ENCODE measurements at regions not wholly inside any gene's neighbourhood (a gene's known extent, or its start where the extent isn't known, plus 50 kb on each side); places are given as distances from the start of the nearest gene placed in this dataset.

DNA sequence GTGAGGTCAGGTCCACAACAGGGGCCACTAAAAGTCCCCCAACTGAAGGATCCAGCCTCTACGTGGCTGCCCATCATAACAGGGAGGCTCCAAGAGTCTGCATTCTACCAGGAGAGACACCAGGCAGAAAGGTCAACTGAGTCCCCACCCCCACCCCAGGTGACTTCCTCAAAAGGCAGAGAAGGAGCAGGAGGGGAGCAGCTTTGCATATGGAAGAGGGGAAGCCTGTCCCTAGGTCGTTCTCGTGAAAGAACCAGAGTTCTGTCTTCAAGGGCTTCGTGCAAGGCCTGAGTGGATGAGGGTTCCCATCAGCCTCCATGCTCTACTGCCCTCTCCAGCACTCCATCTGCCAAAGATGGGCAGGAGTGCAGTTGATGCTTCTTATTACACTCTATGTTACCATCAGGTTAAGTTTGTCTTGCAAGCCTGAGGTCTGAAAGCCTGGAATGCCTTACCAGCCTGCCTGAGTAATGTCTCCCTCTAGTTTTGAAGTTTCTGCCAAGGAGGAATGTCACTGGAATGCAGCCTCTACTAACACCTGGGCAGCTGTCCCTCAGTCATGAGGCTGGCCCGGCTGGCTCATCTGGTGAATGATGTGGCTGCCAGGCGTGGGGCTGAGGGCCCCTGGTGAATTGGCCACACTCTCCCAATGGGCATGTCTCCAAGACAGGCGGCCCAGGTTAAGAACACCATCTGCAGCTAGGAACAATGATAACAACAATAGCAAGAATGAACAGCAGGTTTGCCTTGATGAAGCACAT is 54.3 kb upstream of the SMNDC1 start:
- WGBS (ENCODE audit: insufficient coverage, low coverage, missing lambda C conversion rate): 2% methylated on average over 5 of the region's 7 CpGs
- H4K20me1 ChIP-seq (replicated peaks; ENCODE audit: control insufficient read depth, insufficient read depth, low read length): no peaks in the 10 kb centered on the region
- no peaks in the 10 kb centered on the region for H3K9me1 ChIP-seq (ENCODE audit: control insufficient read depth, insufficient read depth, low read length)
- ChIA-PET POLR2A (interaction anchor here (0.6 kb wide), 1 partner anchor 186 kb away, joined by 4 read pairs; no protein-coding TSS in a partner anchor), CTCF (ENCODE audit: low intra/inter-chr PET ratio) (no interaction called here)
- peaks cover 0 to 8% of the 10 kb centered on the region in 2 experiments; a peak in 3 of 5 replicates for H3K4me1 ChIP-seq (replicated peaks in 1 of 2; ENCODE audit: control insufficient read depth in 2 of 2, insufficient read depth in 2 of 2, low read length in 2 of 2)
- in situ Hi-C loops (cut with MboI) (no loop called here), intact Hi-C loops (cut with micrococcal nuclease) (loop anchor here (5.0 kb wide), 1 partner anchor 38 kb away; no protein-coding TSS in a partner anchor)
- peaks cover 2 to 52% of the 10 kb centered on the region in 2 experiments; a peak in 4 of 5 replicates for H3K27me3 ChIP-seq (ENCODE audit: control insufficient read depth in 2 of 2, insufficient read depth in 2 of 2, low read length in 2 of 2)
- no TSS peak for BruUV-seq (replicated peaks)
- no peak overlapping the region for H3K4me2 ChIP-seq (ENCODE audit: insufficient read depth, low read length)
- H3K9me3 ChIP-seq (replicated peaks; ENCODE audit: control insufficient read depth, insufficient read depth, low read depth, low read length): no peaks in the 10 kb centered on the region
- no peak overlapping the region for H3K4me3 ChIP-seq
- no peak for ATAC-seq
- TF ChIP-seq SIN3A (IDR thresholded peaks at IDR 0.05; ENCODE audit: borderline replicate concordance in 2 of 2, control insufficient read depth in 1 of 2, low read depth in 2 of 2, low read length in 2 of 2) (no peak), SPI1 (IDR thresholded peaks at IDR 0.05; ENCODE audit: borderline replicate concordance, low read depth, low read length) (peak; percentile 44; the same call in 1 of the 2 replicates)
- H2AFZ ChIP-seq (ENCODE audit: low read depth, low read length): no peak overlapping the region
- H3K79me2 ChIP-seq (ENCODE audit: control insufficient read depth, insufficient read depth, low read length): no peaks in the 10 kb centered on the region
- no peak for DNase-seq (ENCODE audit: extremely low read depth in 1 of 4, low spot score in 3 of 4)
- no peaks in the 10 kb centered on the region for H3K36me3 ChIP-seq (ENCODE audit: control insufficient read depth, insufficient read depth, low read length)
- FAIRE-seq: no peak
- H3K27ac ChIP-seq (ENCODE audit: extremely low read depth, low read depth, low read length): no peak overlapping the region
- H3K9ac ChIP-seq (ENCODE audit: insufficient read depth in 1 of 2, low read depth in 2 of 2, low read length in 2 of 2): no peak overlapping the region

GRCh38 chr10:110360857-110361474 is 56.2 kb upstream of the SMNDC1 start:
- no peak overlapping the region for H3K27ac ChIP-seq (ENCODE audit: extremely low read depth, low read depth, low read length)
- H3K9me1 ChIP-seq (ENCODE audit: control insufficient read depth, insufficient read depth, low read length): no peaks in the 10 kb centered on the region
- 0% methylated on average over 5 of the region's 5 CpGs for WGBS (ENCODE audit: insufficient coverage, low coverage, missing lambda C conversion rate)
- FAIRE-seq (no peak), DNase-seq (ENCODE audit: extremely low read depth in 1 of 4, low spot score in 3 of 4) (no peak), ATAC-seq (no peak)
- no peak overlapping the region for H3K4me2 ChIP-seq (ENCODE audit: insufficient read depth, low read length)
- H3K36me3 ChIP-seq (ENCODE audit: control insufficient read depth, insufficient read depth, low read length): no peaks in the 10 kb centered on the region
- POLR2A ChIA-PET: no interaction called here
- CTCF ChIA-PET (ENCODE audit: low intra/inter-chr PET ratio): no interaction called here
- H3K4me1 ChIP-seq (replicated peaks in 1 of 2; ENCODE audit: control insufficient read depth in 2 of 2, insufficient read depth in 2 of 2, low read length in 2 of 2): peaks cover 0 to 8% of the 10 kb centered on the region in 2 experiments; a peak in 2 of 5 replicates
- no peak overlapping the region for H2AFZ ChIP-seq (ENCODE audit: low read depth, low read length)
- H3K4me3 ChIP-seq: no peak overlapping the region
- H3K27me3 ChIP-seq (ENCODE audit: control insufficient read depth in 2 of 2, insufficient read depth in 2 of 2, low read length in 2 of 2): peaks cover 2 to 50% of the 10 kb centered on the region in 2 experiments; a peak in 4 of 5 replicates
- intact Hi-C loops (cut with micrococcal nuclease) (no loop called here), in situ Hi-C loops (cut with MboI) (no loop called here)
- BruUV-seq (replicated peaks): no TSS peak
- no peak overlapping the region for H3K9ac ChIP-seq (ENCODE audit: insufficient read depth in 1 of 2, low read depth in 2 of 2, low read length in 2 of 2)
- no peaks in the 10 kb centered on the region for H3K79me2 ChIP-seq (ENCODE audit: control insufficient read depth, insufficient read depth, low read length)
- H3K9me3 ChIP-seq (replicated peaks; ENCODE audit: control insufficient read depth, insufficient read depth, low read depth, low read length): no peaks in the 10 kb centered on the region
- H4K20me1 ChIP-seq (replicated peaks; ENCODE audit: control insufficient read depth, insufficient read depth, low read length): no peaks in the 10 kb centered on the region
- TF ChIP-seq EHMT2 (IDR thresholded peaks at IDR 0.05): peak; percentile 89
- TF ChIP-seq, protein P1, sequence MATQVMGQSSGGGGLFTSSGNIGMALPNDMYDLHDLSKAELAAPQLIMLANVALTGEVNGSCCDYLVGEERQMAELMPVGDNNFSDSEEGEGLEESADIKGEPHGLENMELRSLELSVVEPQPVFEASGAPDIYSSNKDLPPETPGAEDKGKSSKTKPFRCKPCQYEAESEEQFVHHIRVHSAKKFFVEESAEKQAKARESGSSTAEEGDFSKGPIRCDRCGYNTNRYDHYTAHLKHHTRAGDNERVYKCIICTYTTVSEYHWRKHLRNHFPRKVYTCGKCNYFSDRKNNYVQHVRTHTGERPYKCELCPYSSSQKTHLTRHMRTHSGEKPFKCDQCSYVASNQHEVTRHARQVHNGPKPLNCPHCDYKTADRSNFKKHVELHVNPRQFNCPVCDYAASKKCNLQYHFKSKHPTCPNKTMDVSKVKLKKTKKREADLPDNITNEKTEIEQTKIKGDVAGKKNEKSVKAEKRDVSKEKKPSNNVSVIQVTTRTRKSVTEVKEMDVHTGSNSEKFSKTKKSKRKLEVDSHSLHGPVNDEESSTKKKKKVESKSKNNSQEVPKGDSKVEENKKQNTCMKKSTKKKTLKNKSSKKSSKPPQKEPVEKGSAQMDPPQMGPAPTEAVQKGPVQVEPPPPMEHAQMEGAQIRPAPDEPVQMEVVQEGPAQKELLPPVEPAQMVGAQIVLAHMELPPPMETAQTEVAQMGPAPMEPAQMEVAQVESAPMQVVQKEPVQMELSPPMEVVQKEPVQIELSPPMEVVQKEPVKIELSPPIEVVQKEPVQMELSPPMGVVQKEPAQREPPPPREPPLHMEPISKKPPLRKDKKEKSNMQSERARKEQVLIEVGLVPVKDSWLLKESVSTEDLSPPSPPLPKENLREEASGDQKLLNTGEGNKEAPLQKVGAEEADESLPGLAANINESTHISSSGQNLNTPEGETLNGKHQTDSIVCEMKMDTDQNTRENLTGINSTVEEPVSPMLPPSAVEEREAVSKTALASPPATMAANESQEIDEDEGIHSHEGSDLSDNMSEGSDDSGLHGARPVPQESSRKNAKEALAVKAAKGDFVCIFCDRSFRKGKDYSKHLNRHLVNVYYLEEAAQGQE (IDR thresholded peaks at IDR 0.05; ENCODE audit: borderline replicate concordance): peak; percentile 93
- TF ChIP-seq, protein P1 (CRISPR knock-in tag; IDR thresholded peaks at IDR 0.05; ENCODE audit: low read depth): peak; percentile 64; the same call in 1 of the 2 replicates

Data from K562 (cell line).